HG03280 (cell line): ENCODE measurements at regions not wholly inside any gene's neighbourhood (a gene's known extent, or its start where the extent isn't known, plus 50 kb on each side); places are given as distances from the start of the nearest gene placed in this dataset.
"Not testable (repeated sequence)": the region's sequence is repeated elsewhere in the genome, so short reads cannot be mapped to it uniquely, and the experiment has no call there.

Source experiments
- ATAC-seq: cut with Tn5 transposase; IDR thresholded peaks from one replicate; pipeline ENCODE4 v1.9.1; 2021; ENCODE audit warnings: mild to moderate bottlenecking, moderate library complexity; ENCODE audit not compliant: unreplicated experiment

GRCh38 chr4:97132435-97132834 is 1010.8 kb downstream of the STPG2 start:
- no peak for ATAC-seq

- ATAC-seq = no peak
Observed at GRCh38 chr4:97134456-97134855, 1008.8 kb downstream of the STPG2 start.

GRCh38 chr4:97139791-97140190 is 1003.5 kb downstream of the STPG2 start:
- no peak for ATAC-seq

GRCh38 chr4:97140545-97140944 is 1002.7 kb downstream of the STPG2 start:
- no peak for ATAC-seq

- not testable (repeated sequence) for ATAC-seq
Observed at GRCh38 chr4:97141332-97141731, 1001.9 kb downstream of the STPG2 start.

GRCh38 chr4:97142410-97142809 is 1000.9 kb downstream of the STPG2 start:
- no peak for ATAC-seq

DNA sequence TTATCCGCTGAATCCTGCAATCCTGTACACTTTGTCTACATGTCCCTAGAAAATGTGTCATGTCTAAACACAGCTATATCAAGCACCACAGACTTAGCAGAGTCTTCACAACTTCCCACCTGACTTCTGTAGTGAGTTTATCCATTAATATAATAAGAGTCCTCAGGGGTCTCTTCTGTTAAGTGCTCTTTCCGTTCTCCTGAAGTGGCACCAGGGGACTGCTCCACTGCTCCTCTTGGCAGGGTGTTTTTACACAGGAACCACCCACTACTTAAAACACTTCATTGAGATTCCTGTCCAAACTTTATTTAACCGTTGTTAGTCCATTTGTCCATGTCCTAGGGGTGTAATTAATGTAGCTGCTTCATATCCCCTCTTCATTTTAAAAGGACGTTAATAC is 1000.4 kb downstream of the STPG2 start:
- no peak for ATAC-seq

DNA sequence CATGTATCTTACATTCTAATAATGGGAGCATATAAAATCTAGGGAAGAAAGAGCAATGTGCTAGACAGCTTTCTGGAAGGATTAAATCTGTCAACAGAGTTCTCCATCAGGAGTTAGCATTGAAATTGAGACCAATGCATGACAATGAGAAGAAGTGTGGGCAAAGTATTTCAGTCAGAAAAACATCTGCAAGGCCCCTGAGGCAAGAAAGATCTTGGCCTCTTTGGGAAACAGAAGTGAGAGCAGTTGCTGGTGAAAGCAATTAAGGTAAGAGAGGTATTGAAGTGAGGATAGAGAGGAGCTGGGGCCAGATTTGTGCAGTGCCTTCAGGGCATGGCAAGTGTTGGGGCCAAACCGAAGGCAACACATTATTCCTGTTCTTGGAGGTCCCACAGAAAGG is 999.1 kb downstream of the STPG2 start:
- ATAC-seq = no peak

- no peak for ATAC-seq
Observed at GRCh38 chr4:97150966-97151365, 992.3 kb downstream of the STPG2 start.

DNA sequence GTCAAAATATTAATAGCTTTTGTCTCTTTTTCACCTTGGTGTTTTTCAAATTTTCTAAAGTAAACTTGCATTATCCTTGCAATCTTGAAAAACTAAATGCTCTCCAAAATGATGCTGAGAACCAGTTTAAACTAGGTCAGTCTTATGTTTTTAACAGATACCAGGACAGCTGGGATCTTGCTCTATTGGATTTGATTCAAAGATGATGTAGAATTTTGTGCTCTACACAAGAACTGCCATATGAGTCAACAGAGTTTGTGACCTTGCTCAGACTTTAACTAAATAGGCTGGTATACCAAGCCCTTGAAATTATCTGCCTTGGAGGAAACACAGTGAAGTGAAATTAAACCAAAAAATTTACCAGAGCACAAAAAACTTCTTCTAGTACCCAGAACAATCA is 991.1 kb downstream of the STPG2 start:
- ATAC-seq = no peak

- no peak for ATAC-seq
Observed at GRCh38 chr4:97153042-97153441, 990.2 kb downstream of the STPG2 start.

DNA sequence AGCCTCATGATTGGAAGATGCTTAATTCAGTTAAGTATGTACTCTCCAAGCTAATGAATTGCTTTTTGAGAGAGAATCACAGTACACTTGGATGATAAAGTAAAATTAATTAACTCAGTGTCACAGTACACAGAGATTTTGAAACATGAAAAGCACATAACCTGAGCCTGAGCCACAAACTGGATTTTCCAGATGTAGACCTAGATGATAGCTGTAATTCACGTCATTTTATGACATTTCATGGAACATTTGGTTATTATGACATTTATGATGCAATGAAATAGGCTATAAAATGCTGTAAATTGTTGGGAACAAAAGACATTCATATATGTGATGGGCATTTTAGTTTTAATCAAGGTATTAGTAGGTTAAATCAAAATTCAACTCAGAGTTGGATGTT is 983.7 kb downstream of the STPG2 start:
- no peak for ATAC-seq

GRCh38 chr4:97185233-97185632 is 958.0 kb downstream of the STPG2 start:
- no peak for ATAC-seq

DNA sequence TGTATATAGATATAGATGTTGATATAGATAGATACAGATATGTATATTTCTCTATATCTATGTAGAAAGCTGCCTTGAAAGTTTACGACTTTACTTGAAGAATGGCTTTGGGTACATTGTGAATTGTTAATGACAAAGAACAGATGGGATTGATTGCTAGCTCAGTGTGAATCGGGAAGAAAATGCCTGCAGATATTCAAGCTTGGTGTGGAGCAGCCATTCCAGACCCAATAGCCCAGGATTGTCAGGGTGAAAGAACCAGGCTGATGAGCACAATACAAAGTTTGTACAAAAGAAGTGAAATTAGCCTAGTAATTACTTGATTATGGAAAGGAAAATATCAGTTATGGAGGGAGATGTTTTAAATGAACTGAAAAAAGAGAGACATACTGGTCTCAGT is 946.2 kb downstream of the STPG2 start:
- no peak for ATAC-seq

DNA sequence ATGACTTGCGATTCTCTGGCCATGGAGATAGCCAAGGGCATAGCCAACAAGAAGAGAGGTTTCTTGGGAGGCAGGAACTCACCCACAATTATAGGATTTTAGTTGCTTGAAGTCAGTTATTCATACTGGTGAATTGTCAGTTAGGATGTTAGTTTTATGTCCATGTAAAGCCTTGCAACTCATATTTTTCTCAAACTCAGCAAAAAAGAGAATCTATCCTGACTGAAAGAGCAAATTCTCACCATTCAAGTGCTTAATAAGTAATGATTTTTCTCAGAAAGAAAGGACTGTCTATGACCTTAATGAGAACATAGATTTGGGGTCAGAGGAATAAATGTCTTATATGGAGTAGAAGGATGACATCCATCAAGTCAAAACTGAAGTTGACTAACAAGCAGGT is 934.5 kb downstream of the STPG2 start:
- no peak for ATAC-seq

DNA sequence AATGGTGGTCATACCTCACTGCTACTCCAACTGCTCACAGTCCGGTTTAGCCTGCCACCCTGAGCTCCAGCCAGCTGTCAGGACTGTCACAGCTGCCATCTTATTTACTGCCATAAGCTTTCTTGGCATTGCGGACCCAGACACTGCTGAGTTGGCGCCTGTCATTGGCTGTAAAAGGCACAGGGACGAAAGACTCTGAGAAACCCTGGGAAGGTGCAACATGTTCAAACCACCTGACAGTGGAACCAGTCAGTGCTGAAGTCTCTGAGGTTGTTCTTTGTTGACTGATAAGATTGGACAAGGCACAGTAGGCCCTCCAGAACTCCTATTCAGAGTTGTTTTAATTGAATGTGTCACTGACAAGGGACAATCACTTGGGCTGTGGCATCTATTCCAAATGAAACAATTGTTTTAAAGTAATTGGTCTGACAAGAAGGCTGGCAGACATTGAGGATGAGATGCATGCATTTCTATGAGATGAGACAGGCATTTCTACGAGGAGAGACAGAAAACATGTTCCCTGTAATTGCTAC is 927.8 kb downstream of the STPG2 start:
- no peak for ATAC-seq

DNA sequence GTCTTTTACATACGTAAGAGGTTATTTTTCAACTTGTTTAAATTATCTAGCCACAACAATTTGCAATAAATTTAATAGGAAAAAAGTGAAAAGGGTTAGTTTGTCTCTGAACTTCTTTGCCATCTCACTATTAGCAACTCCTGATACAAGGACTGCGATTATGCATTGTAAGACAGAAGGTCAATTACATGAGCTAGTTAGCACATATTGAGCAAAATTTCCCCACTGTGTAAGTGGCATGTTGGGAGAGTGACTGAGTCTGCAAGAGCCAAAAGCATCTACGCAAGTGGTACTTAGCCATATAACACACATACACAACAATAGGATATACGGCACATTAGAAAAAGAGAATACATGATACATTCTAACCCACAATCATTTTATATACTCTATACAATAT is 927.2 kb downstream of the STPG2 start:
- no peak for ATAC-seq

GRCh38 chr4:97235521-97235920 is 907.8 kb downstream of the STPG2 start:
- no peak for ATAC-seq

GRCh38 chr4:97238956-97239666 is 904.2 kb downstream of the STPG2 start:
- ATAC-seq = no peak

DNA sequence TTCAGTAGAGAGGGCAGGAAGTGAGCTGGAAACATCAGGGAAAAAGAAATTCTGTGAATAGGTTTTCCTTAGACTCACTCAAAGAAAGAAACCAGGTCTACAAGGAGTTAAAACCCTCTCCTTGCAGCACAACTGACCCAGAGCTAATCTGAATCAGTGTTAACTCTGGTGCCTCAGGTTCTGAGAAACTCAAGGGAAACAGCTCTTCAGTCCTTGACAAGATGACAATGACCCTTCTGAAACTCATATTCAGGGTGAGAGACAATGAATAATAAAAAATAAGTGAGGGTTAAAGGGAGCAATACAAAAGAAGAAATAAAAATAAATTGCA is 903.6 kb downstream of the STPG2 start:
- ATAC-seq = no peak

- ATAC-seq = no peak
Observed at GRCh38 chr4:97252615-97253154, 890.6 kb downstream of the STPG2 start.

DNA sequence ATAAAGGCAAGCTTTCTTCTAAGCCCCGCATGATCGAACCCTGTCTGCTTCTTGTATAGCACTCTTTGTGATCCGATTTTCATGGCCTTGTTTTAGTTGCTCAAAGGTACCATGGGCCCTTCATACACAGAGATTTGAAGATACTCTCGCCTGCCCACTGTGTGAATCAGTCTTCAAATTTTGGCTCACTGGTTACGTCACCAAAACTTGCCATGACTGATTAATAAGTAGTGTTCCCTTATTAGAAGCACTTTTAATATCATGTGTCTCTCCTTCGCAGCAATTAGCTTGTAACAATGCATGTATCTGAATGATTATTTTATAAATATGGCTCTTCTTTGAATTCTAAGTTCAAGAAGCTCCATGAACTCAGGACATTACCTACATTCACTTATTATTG is 880.5 kb downstream of the STPG2 start:
- ATAC-seq = no peak

DNA sequence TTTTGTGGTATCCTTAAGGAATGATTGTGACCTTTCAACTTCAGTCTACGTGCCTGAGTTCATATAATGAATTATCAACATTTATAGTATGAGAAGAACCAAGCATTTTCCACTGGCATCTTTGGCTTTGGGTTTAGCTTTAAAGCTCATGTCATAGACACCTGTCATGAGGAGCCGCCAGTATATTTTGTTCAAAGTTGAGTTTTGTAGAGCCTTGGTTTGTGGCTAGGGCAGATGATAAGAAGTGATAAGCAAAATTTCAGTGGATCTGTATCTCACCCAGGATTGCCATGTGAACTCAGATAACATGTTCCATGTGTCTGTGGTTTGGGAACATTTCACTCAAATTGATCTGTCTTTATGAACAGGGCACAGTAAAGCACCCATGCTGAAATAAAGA is 873.2 kb downstream of the STPG2 start:
- ATAC-seq = no peak
